SHP77 treated with DMSO at 0.1 percent for 48 hours (cell line): ENCODE measurements at regions not wholly inside any gene's neighbourhood (a gene's known extent, or its start where the extent isn't known, plus 50 kb on each side); places are given as distances from the start of the nearest gene placed in this dataset.
A peak's percentile ranks its signal among the peaks of the same experiment; 100 is the strongest.

Source experiments
- DNase-seq: peaks from one replicate; lab custom pipeline; 2025; lab: John Stamatoyannopoulos, UW

- no peak for DNase-seq
Observed at GRCh38 chr15:27702581-27702980, 396.5 kb downstream of the OCA2 start.

- DNase-seq, result no peak
Observed at GRCh38 chr15:27701956-27702355, 397.2 kb downstream of the OCA2 start.

- no peak for DNase-seq
Observed at GRCh38 chr15:27701014-27701413, 398.1 kb downstream of the OCA2 start.

- no peak for DNase-seq
Observed at GRCh38 chr15:27699699-27700098, 399.4 kb downstream of the OCA2 start.

- DNase-seq, result no peak
Observed at GRCh38 chr15:27696530-27696929, 402.6 kb downstream of the OCA2 start.

GRCh38 chr15:27695726-27696125 is 403.4 kb downstream of the OCA2 start:
- DNase-seq, result no peak

- no peak for DNase-seq
Observed at GRCh38 chr15:27694506-27695087, 404.5 kb downstream of the OCA2 start.

- no peak for DNase-seq
Observed at GRCh38 chr15:27693280-27693679, 405.8 kb downstream of the OCA2 start.

GRCh38 chr15:27692438-27692837 is 406.7 kb downstream of the OCA2 start:
- DNase-seq, result no peak

GRCh38 chr15:27690290-27690689 is 408.8 kb downstream of the OCA2 start:
- no peak for DNase-seq

- no peak for DNase-seq
Observed at GRCh38 chr15:27686971-27687370, 412.1 kb downstream of the OCA2 start.

- DNase-seq, result no peak
Observed at GRCh38 chr15:27686369-27686768, 412.7 kb downstream of the OCA2 start.

GRCh38 chr15:27685644-27686043 is 413.5 kb downstream of the OCA2 start:
- no peak for DNase-seq

- no peak for DNase-seq
Observed at GRCh38 chr15:27683121-27683520, 416.0 kb downstream of the OCA2 start.

- no peak for DNase-seq
Observed at GRCh38 chr15:27681038-27681437, 418.1 kb downstream of the OCA2 start.

- peak; percentile 89 for DNase-seq
Observed at GRCh38 chr15:27679731-27680471, 419.2 kb downstream of the OCA2 start.

GRCh38 chr15:27679203-27679602 is 419.9 kb downstream of the OCA2 start:
- DNase-seq, result no peak

- DNase-seq, result no peak
Observed at GRCh38 chr15:27677951-27678350, 421.2 kb downstream of the OCA2 start.

- DNase-seq, result no peak
Observed at GRCh38 chr15:27676647-27677046, 422.5 kb downstream of the OCA2 start.

GRCh38 chr15:27675571-27675970 is 423.5 kb downstream of the OCA2 start:
- no peak for DNase-seq

- no peak for DNase-seq
Observed at GRCh38 chr15:27674826-27675225, 424.3 kb downstream of the OCA2 start.

- DNase-seq, result no peak
Observed at GRCh38 chr15:27673766-27674445, 425.2 kb downstream of the OCA2 start.

- no peak for DNase-seq
Observed at GRCh38 chr15:27672537-27672936, 426.6 kb downstream of the OCA2 start.
